NCI-H146 treated with DMSO at 0.1 percent for 48 hours (cell line): ENCODE measurements at regions not wholly inside any gene's neighbourhood (a gene's known extent, or its start where the extent isn't known, plus 50 kb on each side); places are given as distances from the start of the nearest gene placed in this dataset.
A peak's percentile ranks its signal among the peaks of the same experiment; 100 is the strongest.

Experiments used
- DNase-seq: peaks from one replicate; lab custom pipeline; 2025; ENCODE audit not compliant: unreplicated experiment; lab: John Stamatoyannopoulos, UW

DNA sequence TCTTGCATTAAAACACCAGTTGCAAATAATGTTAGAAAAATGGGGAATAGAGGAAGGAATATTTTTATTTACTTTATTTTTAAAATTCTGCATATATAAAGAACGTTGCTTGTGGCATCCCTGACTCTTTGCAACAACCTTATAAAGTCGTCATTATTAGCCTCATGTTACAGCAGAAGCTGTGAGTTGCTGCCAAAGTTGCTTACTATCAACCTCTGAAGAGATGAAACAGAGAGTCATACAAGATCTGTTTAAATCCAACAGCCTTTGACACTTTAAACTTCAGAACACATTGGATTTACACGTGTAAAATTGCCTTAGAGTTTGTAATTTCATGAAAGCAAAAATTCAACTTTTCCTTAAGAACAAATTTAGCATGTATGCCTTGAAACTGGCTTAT lies 221.9 kb downstream of the MRPL39 start:
- DNase-seq, result no peak

- no peak for DNase-seq
Measured at GRCh38 chr21:25384782-25385181, 222.5 kb downstream of the MRPL39 start.

- no peak for DNase-seq
Measured at GRCh38 chr21:25383545-25383944, 223.7 kb downstream of the MRPL39 start.

GRCh38 chr21:25381936-25382452 lies 225.3 kb downstream of the MRPL39 start:
- no peak for DNase-seq

DNA sequence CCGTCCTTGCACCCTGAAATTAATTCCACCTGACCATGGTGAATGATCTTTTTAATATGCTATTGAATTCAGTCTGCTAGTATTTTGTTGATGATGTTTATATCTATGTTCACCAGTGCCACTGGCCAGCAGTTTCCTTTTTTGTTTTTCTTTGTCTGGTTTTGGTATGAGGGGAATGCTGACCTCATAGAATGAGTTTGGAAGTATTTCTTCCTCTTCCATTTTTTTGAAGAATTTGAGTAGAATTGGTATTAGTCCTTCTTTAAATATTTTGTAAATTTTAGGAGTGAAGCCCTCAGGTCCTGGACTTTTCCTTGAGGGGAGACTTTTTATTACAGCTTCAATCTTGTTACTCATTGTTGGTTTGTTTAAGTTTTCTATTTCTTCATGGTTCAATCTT lies 231.6 kb downstream of the MRPL39 start:
- DNase-seq, result no peak

- no peak for DNase-seq
Measured at GRCh38 chr21:25373126-25374082, 233.9 kb downstream of the MRPL39 start.

- no peak for DNase-seq
Measured at GRCh38 chr21:25371841-25372425, 235.3 kb downstream of the MRPL39 start.

- no peak for DNase-seq
Measured at GRCh38 chr21:25370311-25370744, 237.0 kb downstream of the MRPL39 start.

GRCh38 chr21:25369524-25370300 lies 237.6 kb downstream of the MRPL39 start:
- no peak for DNase-seq

GRCh38 chr21:25368531-25368930 lies 238.8 kb downstream of the MRPL39 start:
- no peak for DNase-seq

- DNase-seq, result no peak
Measured at GRCh38 chr21:25366116-25366515, 241.2 kb downstream of the MRPL39 start.

GRCh38 chr21:25362375-25363267 lies 244.7 kb downstream of the MRPL39 start:
- DNase-seq, result no peak

DNA sequence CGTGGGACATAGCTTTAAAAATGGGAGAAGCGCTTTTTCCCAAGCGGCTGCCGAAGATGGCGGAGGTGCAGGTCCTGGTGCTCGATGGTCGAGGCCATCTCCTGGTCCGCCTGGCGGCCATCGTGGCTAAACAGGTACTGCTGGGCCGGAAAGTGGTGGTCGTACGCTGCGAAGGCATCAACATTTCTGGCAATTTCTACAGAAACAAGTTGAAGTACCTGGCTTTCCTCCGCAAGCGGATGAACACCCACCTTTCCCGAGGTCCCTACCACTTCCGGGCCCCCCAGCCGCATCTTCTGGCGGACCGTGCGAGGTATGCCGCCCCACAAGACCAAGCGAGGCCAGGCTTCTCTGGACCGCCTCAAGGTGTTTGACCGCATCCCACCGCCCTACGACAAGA lies 245.5 kb downstream of the MRPL39 start:
- no peak for DNase-seq

- peak; percentile 29 for DNase-seq
Measured at GRCh38 chr21:25361097-25361496, 246.2 kb downstream of the MRPL39 start.

DNA sequence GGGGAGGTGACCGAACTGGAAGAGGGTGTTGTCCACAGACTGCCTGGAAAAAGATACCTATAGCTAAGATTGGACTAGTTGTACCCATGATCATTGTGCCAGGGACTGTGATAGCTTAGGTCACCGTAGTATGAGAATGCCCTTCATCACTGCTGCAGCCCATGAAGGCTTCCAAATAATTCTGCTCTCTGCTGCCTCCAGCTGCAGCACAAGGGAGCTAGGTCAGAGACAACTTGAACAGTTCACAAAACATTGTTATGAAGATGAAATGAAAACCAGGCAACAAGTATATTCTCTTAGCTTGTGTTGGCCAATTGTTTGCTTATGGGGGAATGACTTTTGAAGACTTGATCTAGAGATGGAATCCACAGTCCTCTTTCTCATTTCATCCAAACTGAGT lies 246.7 kb downstream of the MRPL39 start:
- no peak for DNase-seq

DNA sequence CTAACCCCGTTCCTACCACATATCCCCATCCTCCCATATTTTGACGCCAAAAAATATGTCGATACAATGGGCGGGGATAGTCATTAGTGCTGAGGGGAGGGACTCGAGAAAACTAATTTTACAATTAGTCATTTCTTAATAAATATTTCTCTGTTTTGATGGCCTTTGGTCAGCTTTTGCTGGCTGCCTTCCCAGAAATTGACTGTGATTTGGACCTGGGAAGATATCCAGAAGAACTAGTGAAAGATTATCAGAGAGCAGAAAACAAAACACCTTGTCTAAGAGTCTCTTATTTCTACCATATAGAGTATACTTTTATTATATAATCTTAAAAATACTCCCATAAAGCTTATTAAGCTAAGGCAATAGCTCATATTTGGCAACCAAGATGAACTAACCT lies 247.6 kb downstream of the MRPL39 start:
- no peak for DNase-seq

GRCh38 chr21:25350056-25350455 lies 257.2 kb downstream of the MRPL39 start:
- DNase-seq, result no peak

DNA sequence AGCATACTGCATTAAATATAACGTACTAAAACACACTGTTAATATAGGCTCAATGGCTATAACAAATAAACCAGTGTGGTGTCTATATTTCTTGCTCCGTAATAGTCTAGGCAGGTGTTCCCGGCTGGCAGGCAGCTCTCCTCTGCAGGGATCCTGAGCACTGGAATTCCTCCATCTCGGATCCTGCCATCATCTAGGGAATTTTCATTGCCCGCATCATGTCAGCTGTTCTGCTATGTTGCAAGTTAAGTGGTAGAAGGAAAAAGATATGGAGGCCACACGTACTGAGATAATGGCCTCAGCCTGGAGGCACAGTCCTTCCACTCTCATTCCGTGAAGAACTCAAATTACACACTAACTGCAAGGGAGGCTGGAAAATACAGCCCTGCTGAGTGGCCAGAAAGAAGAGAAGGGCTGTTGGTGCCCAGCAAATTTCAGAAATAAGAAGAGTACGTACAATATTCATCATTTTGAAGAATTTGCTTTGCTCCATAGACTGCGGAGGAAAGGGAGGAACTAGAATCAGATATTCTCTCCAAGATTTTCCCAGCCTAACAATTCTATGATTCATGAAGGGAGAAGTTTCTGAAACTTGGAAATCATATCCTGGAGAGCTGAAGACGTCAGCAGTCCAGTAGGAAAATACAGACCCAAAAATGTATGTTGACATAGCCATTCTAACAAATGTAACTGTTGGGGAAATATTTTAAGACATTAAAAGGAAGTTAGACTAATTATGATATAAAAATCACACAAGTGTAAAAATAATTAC lies 263.3 kb downstream of the MRPL39 start:
- DNase-seq, result no peak

DNA sequence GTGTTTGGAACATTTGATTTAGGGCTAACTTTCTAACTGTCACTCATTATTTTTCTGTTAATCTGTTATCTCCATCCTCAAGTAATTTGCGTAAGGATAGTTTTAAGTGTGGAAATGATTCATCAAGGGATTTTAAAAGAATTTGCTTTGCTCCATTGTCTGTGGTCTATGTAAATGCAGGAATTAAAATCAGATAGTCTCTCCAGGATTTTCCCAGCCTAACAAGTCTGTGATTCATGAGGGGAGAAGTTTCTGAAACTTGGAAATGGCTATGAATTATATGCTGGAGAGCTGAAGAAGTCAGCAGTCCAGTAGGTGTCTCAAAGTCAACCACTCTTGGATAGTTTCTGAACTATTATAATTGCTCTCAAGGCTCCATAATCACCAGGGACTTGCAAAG lies 264.5 kb downstream of the MRPL39 start:
- no peak for DNase-seq

DNA sequence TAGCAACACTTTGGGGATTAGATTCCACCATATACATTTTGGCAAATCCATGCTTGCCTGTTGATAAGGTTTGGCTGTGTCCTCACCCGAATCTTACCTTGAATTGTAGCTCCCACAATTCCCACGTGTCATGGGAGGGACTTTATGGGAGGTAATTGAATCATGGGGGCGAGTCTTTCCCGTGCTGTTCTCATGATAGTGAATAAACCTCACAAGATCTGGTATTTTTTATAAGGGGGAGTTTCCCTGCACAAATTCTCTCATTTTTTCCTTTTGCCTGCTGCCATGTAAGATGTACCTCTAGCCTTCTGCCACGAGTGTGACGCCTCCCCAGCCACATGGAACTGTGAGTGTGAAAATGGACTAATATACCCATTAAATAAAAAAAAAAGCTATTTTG lies 265.3 kb downstream of the MRPL39 start:
- DNase-seq, result no peak
